GM12878 (cell line): ENCODE measurements at regions not wholly inside any gene's neighbourhood (a gene's known extent, or its start where the extent isn't known, plus 50 kb on each side); places are given as distances from the start of the nearest gene placed in this dataset.

Experiments
- ATAC-seq: fragments of 200-7000 bp; cut with Tn5 transposase; 3 replicates; pipeline ENCODE4 v1.9.1; 2020; ENCODE audit warnings: mild to moderate bottlenecking, moderate library complexity
- BruUV-seq: library from RNA; stranded (reverse); fragments of 400-500 nt; replicated peaks from 2 replicates; lab custom pipeline; 2021; lab: Mats Ljungman, UMichigan
- CTCF ChIA-PET: fragments of 300-600 bp; sonication (Branson Sonifier 250); formaldehyde crosslinking; extraction: SDS; loops from one replicate; lab custom pipeline; 2021; ENCODE audit warnings: inconsistent platforms; lab: Yijun Ruan, JAX
- POLR2A ChIA-PET: fragments of 350-600 bp; formaldehyde crosslinking; extraction: SDS; loops from one replicate; lab custom pipeline; 2021; ENCODE audit warnings: inconsistent platforms; lab: Charles Lee
- RAD21 ChIA-PET: fragments of 300-600 bp; sonication (Branson Sonifier 250); formaldehyde crosslinking; loops from one replicate; lab custom pipeline; 2023; ENCODE audit warnings: antibody characterized with exemption; ENCODE audit not compliant: unreplicated experiment; lab: Charles Lee
- SMC1A ChIA-PET: fragments of 300-600 bp; sonication (Branson Sonifier 250); formaldehyde crosslinking; loops from one replicate; lab custom pipeline; 2023; ENCODE audit not compliant: unreplicated experiment, uncharacterized antibody; lab: Charles Lee
- DNase-seq: peaks from one replicate; pipeline ENCODE4 v3.0.0-alpha.2; 2011; ENCODE audit warnings: low read depth, low spot score
- FAIRE-seq: peaks from 3 replicates; lab custom pipeline; 2011; peaks lifted over from hg19 to GRCh38; lab: Jason Lieb, UNC
- H2AFZ ChIP-seq: 2 replicates; pipeline ENCODE4 v1.6.0; 2011; ENCODE audit warnings: low read depth, low read length, control low read depth; ENCODE audit not compliant: control insufficient read depth
- H3K27ac ChIP-seq: 2 replicates; pipeline ENCODE4 v1.5.1; 2011; ENCODE audit warnings: control low read depth; ENCODE audit not compliant: control insufficient read depth, insufficient read depth
- H3K27me3 ChIP-seq, 2 experiments: replicated peaks in 1 of 2; 2 replicates each; pipeline versions ENCODE4 v1.6.0 to v1.6.1; 2011; ENCODE audit warnings: low read length in 1 of 2; ENCODE audit not compliant: control insufficient read depth in 2 of 2, insufficient read depth in 2 of 2
- H3K36me3 ChIP-seq, 2 experiments: 2 replicates each; pipeline ENCODE4 v1.5.1; 2011; ENCODE audit warnings: low read length in 1 of 2; ENCODE audit not compliant: control insufficient read depth in 2 of 2, insufficient read depth in 2 of 2
- H3K4me1 ChIP-seq: 2 replicates; pipeline ENCODE4 v1.6.1; 2011; ENCODE audit warnings: mild to moderate bottlenecking, low read length, moderate library complexity, mixed read lengths; ENCODE audit not compliant: control insufficient read depth, insufficient read depth
- H3K4me2 ChIP-seq: 2 replicates; pipeline ENCODE4 v1.6.0; 2011; ENCODE audit warnings: control low read depth; ENCODE audit not compliant: control insufficient read depth, insufficient read depth
- H3K4me3 ChIP-seq: fragments of 200-600 bp; sonication (generic); 2 replicates; pipeline ENCODE4 v1.5.1; 2016
- H3K79me2 ChIP-seq: 2 replicates; pipeline ENCODE4 v1.6.0; 2011; ENCODE audit warnings: low read length; ENCODE audit not compliant: control insufficient read depth, insufficient read depth
- H3K9ac ChIP-seq: 2 replicates; pipeline ENCODE4 v1.8.0; 2011; ENCODE audit warnings: low read length, control low read depth, mixed read lengths; ENCODE audit not compliant: control insufficient read depth, insufficient read depth
- H3K9me3 ChIP-seq: replicated peaks from 3 replicates; pipeline ENCODE4 v1.5.1; 2011; ENCODE audit warnings: mild to moderate bottlenecking, low read length; ENCODE audit not compliant: control insufficient read depth, insufficient read depth
- H4K20me1 ChIP-seq: 2 replicates; pipeline ENCODE4 v1.6.0; 2011; ENCODE audit not compliant: control insufficient read depth, insufficient read depth
- ASH2L ChIP-seq: fragments of 300-600, 200-600 bp; sonication (generic); IDR thresholded peaks from 2 replicates; pipeline ENCODE4 v1.6.1; 2017; ENCODE audit warnings: low read depth, mild to moderate bottlenecking, borderline replicate concordance
- BHLHE40 ChIP-seq, 2 experiments: fragments of 450-650 bp in 1 of 2; IDR thresholded peaks; 2 replicates each; pipeline ENCODE4 v1.6.1; 2011 to 2017; ENCODE audit warnings: low read depth in 2 of 2, borderline replicate concordance in 1 of 2, improper control_type of control experiment in 1 of 2, low read length in 1 of 2, mild to moderate bottlenecking in 1 of 2
- HCFC1 ChIP-seq: fragments of 150-350 bp; IDR thresholded peaks from 2 replicates; pipeline ENCODE4 v1.6.1; 2014; ENCODE audit warnings: low read length
- IRF4 ChIP-seq: IDR thresholded peaks from 2 replicates; pipeline ENCODE4 v1.6.1; 2011; ENCODE audit warnings: low read depth, low read length
- MYC ChIP-seq: IDR thresholded peaks from 2 replicates; pipeline ENCODE4 v1.6.1; 2011; ENCODE audit warnings: mild to moderate bottlenecking, low read length, moderate library complexity, inconsistent platforms; ENCODE audit not compliant: insufficient read depth, insufficient replicate concordance, insufficient read length, severe bottlenecking
- NBN ChIP-seq: fragments of 450-650 bp; IDR thresholded peaks from 2 replicates; pipeline ENCODE4 v1.6.1; 2016
- NFYA ChIP-seq: IDR thresholded peaks from 2 replicates; pipeline ENCODE4 v1.6.1; 2011; ENCODE audit warnings: low read depth, mild to moderate bottlenecking, low read length, improper control_type of control experiment, borderline replicate concordance
- RUNX3 ChIP-seq: IDR thresholded peaks from 2 replicates; pipeline ENCODE4 v1.6.1; 2012; ENCODE audit warnings: low read length, inconsistent platforms
- STAT1 ChIP-seq: fragments of 450-650 bp; conservative IDR thresholded peaks from 2 replicates; pipeline ENCODE4 v1.6.1; 2014; ENCODE audit warnings: antibody characterized with exemption, mild to moderate bottlenecking
- TARDBP ChIP-seq: IDR thresholded peaks from 2 replicates; pipeline ENCODE4 v1.6.1; 2016; ENCODE audit warnings: borderline replicate concordance
- ZNF384 ChIP-seq: IDR thresholded peaks from 2 replicates; pipeline ENCODE4 v1.6.1; 2012; ENCODE audit warnings: low read depth, mild to moderate bottlenecking, low read length, improper control_type of control experiment, borderline replicate concordance
- WGBS: methylation state at CpG from one replicate; pipeline ENCODE4 v1.1.6; 2016; ENCODE audit warnings: low lambda C conversion rate; ENCODE audit not compliant: insufficient replicate concordance, insufficient coverage; ENCODE audit errors: missing lambda C conversion rate; 5-methylcytosine and 5-hydroxymethylcytosine counted together
- in situ Hi-C: fragments of 300-500 bp; cut with MboI; formaldehyde crosslinking; loops from 9 replicates; pipeline ENCODE4 v1.14.3; 2018; ENCODE audit warnings: mixed read lengths
- intact Hi-C: fragments of 100-400 bp; cut with micrococcal nuclease; formaldehyde crosslinking; loops from one replicate; pipeline ENCODE4 v1.14.2; 2022; ENCODE audit not compliant: unreplicated experiment
- TF ChIP-seq, protein P1 (sequence below): IDR thresholded peaks from 2 replicates; pipeline ENCODE4 v1.6.1; 2012; ENCODE audit warnings: low read depth, low read length, improper control_type of control experiment
- TF ChIP-seq, protein P2 (sequence below): fragments of 450-650 bp; formaldehyde crosslinking; IDR thresholded peaks from 2 replicates; pipeline ENCODE4 v1.4.0; 2022; ENCODE audit warnings: mild to moderate bottlenecking, moderate library complexity
- TF ChIP-seq, protein P3 (sequence below): fragments of 450-650 bp; conservative IDR thresholded peaks from 2 replicates; pipeline ENCODE4 v1.6.1; 2017; ENCODE audit warnings: mild to moderate bottlenecking, moderate library complexity
- TF ChIP-seq, protein P4 (sequence below): IDR thresholded peaks from 2 replicates; pipeline ENCODE4 v1.6.1; 2011; ENCODE audit warnings: low read depth, low read length, improper control_type of control experiment, borderline replicate concordance

DNA sequence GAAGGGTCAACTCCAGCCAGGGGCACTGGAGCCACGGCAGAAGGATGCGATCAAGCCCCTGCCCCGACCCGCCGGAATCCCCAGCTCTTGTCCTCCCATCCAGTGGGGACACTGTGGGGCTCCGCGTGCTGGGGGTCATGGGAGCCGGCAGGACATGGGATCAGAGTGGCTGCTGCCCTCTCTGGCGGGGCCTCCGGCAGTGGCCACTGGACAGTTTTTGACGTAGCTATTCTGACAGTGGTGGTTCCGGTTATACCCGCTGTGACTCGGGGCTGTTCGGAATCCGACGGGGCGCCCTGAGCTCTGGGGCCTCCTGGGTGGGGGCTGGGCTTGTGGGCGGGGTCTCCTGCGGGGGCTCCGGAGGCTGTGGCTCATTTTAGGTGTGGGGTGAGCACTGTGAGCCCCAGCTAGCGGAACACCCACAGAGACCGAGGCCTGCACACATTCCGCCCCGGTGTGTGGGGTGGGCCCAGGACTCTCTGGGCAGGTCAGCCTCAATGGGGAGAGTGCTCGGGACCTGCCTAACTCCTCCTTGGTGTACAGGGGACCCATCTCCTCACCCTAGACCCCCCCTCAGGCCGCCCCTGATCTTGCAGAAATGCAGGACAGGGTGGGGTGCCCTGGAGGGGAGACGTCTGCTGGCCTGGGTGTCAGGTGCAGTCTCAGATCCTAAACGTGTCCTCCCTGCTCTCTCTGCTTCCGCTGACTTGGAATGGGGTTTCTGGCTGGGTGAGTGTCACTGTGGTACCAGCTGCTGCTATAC lies 374.2 kb downstream of the TMEM121 start:
- POLR2A ChIA-PET, result no interaction called here
- FAIRE-seq, result no peak
- TF ChIP-seq TARDBP (no peak), ZNF384 (no peak), ASH2L (no peak), NFYA (no peak), BHLHE40 (IDR thresholded peaks at IDR 0.05; ENCODE audit: borderline replicate concordance in 1 of 2, low read depth in 2 of 2, low read length in 1 of 2) (no peak), MYC (no peak), IRF4 (no peak), STAT1 (no peak), RUNX3 (no peak), HCFC1 (no peak), NBN (no peak)
- TF ChIP-seq, protein P1, sequence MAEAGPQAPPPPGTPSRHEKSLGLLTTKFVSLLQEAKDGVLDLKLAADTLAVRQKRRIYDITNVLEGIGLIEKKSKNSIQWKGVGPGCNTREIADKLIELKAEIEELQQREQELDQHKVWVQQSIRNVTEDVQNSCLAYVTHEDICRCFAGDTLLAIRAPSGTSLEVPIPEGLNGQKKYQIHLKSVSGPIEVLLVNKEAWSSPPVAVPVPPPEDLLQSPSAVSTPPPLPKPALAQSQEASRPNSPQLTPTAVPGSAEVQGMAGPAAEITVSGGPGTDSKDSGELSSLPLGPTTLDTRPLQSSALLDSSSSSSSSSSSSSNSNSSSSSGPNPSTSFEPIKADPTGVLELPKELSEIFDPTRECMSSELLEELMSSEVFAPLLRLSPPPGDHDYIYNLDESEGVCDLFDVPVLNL, result no peak
- TF ChIP-seq, protein P2, sequence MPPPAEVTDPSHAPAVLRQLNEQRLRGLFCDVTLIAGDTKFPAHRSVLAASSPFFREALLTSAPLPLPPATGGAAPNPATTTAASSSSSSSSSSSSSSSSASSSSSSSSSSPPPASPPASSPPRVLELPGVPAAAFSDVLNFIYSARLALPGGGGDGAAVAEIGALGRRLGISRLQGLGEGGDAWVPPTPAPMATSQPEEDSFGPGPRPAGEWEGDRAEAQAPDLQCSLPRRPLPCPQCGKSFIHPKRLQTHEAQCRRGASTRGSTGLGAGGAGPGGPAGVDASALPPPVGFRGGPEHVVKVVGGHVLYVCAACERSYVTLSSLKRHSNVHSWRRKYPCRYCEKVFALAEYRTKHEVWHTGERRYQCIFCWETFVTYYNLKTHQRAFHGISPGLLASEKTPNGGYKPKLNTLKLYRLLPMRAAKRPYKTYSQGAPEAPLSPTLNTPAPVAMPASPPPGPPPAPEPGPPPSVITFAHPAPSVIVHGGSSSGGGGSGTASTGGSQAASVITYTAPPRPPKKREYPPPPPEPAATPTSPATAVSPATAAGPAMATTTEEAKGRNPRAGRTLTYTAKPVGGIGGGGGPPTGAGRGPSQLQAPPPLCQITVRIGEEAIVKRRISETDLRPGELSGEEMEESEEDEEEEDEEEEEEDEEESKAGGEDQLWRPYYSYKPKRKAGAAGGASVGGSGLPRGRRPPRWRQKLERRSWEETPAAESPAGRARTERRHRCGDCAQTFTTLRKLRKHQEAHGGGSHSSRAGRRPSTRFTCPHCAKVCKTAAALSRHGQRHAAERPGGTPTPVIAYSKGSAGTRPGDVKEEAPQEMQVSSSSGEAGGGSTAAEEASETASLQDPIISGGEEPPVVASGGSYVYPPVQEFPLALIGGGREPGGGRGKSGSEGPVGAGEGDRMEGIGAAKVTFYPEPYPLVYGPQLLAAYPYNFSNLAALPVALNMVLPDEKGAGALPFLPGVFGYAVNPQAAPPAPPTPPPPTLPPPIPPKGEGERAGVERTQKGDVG (CRISPR knock-in tag), result no peak
- TF ChIP-seq, protein P3, sequence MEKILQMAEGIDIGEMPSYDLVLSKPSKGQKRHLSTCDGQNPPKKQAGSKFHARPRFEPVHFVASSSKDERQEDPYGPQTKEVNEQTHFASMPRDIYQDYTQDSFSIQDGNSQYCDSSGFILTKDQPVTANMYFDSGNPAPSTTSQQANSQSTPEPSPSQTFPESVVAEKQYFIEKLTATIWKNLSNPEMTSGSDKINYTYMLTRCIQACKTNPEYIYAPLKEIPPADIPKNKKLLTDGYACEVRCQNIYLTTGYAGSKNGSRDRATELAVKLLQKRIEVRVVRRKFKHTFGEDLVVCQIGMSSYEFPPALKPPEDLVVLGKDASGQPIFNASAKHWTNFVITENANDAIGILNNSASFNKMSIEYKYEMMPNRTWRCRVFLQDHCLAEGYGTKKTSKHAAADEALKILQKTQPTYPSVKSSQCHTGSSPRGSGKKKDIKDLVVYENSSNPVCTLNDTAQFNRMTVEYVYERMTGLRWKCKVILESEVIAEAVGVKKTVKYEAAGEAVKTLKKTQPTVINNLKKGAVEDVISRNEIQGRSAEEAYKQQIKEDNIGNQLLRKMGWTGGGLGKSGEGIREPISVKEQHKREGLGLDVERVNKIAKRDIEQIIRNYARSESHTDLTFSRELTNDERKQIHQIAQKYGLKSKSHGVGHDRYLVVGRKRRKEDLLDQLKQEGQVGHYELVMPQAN, result no peak
- TF ChIP-seq, protein P4, sequence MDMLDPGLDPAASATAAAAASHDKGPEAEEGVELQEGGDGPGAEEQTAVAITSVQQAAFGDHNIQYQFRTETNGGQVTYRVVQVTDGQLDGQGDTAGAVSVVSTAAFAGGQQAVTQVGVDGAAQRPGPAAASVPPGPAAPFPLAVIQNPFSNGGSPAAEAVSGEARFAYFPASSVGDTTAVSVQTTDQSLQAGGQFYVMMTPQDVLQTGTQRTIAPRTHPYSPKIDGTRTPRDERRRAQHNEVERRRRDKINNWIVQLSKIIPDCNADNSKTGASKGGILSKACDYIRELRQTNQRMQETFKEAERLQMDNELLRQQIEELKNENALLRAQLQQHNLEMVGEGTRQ, result no peak

More for the DNA sequence above, 374.2 kb downstream of the TMEM121 start:
- H3K4me1 ChIP-seq, result no peaks in the 10 kb centered on the region
- H4K20me1 ChIP-seq, result no peaks in the 10 kb centered on the region
- H3K4me2 ChIP-seq, result no peak overlapping the region
- no peak overlapping the region for H3K27ac ChIP-seq
- H3K9ac ChIP-seq, result no peak overlapping the region
- no peak overlapping the region for H3K4me3 ChIP-seq
- H3K36me3 ChIP-seq, result no peaks in the 10 kb centered on the region
- in situ Hi-C loops (no loop called here), intact Hi-C loops (no loop called here)
- peaks cover 28% of the 10 kb centered on the region for H3K79me2 ChIP-seq
- no TSS peak for BruUV-seq
- ChIA-PET CTCF (no interaction called here), SMC1A (no interaction called here), RAD21 (no interaction called here)
- no CpG with 5 or more reads among the region's 30 CpGs for WGBS
- no peak for DNase-seq
- no peaks in the 10 kb centered on the region for H3K9me3 ChIP-seq
- ATAC-seq, result no peak
- no peak overlapping the region for H2AFZ ChIP-seq
- H3K27me3 ChIP-seq, result no peaks in the 10 kb centered on the region
